ENCODE measurements at regions not wholly inside any gene's neighbourhood (a gene's known extent, or its start where the extent isn't known, plus 50 kb on each side); places are given as distances from the start of the nearest gene placed in this dataset.

DNA sequence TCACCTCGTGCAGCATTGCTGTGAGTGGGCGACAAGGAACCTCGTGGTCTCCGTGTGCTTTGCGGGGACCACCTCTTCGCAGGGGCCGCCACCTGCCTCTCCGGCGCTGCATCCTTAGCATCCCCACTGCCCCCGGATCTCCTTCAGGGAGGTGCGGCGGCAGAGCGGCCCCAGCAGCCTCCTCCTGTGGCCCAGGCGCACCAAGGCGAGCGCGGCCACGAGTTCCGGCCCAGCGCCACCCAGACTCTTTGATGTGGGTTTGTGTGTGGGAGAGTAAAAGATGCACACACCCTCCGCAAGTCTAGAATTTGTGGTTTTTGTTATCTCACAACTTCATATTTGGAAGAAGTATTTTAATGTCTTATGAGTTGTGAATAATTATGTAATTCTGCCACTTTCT, 118.8 kb upstream of the DIO3 start:
- no peak overlapping the region for H3K27ac ChIP-seq
- no peak for TF ChIP-seq ZFX (IDR thresholded peaks at IDR 0.05)
- TF ChIP-seq, protein P1, sequence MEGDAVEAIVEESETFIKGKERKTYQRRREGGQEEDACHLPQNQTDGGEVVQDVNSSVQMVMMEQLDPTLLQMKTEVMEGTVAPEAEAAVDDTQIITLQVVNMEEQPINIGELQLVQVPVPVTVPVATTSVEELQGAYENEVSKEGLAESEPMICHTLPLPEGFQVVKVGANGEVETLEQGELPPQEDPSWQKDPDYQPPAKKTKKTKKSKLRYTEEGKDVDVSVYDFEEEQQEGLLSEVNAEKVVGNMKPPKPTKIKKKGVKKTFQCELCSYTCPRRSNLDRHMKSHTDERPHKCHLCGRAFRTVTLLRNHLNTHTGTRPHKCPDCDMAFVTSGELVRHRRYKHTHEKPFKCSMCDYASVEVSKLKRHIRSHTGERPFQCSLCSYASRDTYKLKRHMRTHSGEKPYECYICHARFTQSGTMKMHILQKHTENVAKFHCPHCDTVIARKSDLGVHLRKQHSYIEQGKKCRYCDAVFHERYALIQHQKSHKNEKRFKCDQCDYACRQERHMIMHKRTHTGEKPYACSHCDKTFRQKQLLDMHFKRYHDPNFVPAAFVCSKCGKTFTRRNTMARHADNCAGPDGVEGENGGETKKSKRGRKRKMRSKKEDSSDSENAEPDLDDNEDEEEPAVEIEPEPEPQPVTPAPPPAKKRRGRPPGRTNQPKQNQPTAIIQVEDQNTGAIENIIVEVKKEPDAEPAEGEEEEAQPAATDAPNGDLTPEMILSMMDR (conservative IDR thresholded peaks at IDR 0.05) = no peak

DNA sequence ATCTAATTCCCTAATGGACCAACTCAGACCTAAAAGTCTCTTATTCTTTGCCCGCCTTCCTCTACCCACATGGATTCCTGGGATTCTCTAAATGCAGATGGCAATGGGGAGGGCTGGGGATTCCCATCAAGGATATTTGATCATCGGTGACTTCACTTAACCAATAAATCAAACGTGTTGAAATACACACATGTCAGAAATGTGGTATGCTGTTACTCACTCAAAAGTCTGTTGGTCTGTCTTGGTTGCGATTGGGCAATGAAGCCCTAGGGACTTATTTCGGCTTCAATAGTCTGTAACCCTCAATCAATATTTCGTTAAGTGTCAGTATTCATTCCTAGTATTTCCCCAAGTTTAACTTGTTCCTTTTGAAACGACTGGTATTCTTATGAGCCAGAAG, 117.2 kb upstream of the DIO3 start:
- no peak overlapping the region for H3K27ac ChIP-seq
- no peak for TF ChIP-seq ZFX (IDR thresholded peaks at IDR 0.05)
- TF ChIP-seq, protein P1 (conservative IDR thresholded peaks at IDR 0.05) = no peak

DNA sequence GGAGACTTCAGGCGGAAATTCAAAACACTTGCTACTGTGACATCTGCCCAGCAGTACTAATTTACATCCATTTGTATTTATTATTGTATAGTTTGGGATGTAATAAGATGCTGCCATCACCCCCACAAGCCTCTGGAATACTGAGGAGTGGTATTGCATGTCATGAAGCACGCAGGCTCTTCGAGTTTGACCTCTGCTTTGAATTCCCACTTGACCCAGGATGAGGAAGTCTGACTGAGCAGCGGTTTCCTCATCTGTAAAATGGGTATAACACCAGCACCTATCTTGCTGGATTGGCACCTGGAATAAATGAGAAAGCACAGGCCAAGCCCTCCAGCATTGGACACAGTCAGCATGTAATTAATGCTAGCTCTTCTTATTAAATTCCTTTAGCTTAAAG, 116.0 kb upstream of the DIO3 start:
- no peak for TF ChIP-seq ZFX (IDR thresholded peaks at IDR 0.05)
- TF ChIP-seq, protein P1 (conservative IDR thresholded peaks at IDR 0.05) = no peak
- no peak overlapping the region for H3K27ac ChIP-seq

DNA sequence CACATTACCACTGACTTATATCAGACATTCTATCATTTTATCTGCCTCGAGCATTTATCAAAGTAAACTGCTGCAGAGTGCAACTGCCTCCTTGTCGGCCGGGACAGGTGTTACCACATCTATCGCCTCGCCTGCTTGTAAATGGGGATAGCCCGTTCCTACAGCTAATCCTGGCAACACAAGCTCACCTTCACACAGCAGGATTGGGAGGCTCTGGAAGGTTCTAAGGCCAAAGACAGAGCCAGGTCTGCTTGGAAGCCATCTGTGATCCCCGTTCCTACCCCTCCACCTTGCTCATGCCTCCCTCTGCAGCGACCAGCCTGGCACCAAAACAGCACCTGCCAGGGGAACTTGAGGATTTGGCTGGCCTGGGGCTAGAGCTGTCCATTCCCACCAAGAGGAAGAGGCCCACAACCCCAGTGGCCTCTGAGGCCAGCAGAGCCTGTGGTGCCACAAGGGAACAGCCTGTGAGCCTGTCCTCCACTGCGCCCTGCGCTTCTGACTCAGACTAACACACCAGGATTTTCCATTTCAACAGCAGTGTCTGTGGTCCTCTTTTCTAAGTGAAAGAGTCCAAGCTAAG, 114.8 kb upstream of the DIO3 start:
- no peak overlapping the region for H3K27ac ChIP-seq

DNA sequence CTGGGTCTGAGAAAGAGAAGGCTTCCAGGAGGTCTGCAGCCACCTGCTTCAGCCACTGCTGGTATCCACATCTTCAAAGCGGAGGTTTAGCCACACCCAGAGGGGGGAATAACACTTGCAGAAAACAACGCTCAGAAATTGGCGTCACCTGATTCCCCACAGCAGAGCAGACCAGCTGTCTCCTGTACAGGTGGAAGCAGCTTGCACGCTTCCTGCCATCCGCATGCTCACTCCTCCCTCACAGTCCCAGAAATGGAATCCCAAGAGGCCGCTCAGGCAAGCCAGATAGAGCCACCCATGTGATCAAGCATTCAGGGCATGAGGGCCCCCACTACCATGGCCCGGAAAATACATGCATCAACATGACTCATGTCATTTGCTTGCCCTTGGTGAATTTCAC, 112.2 kb upstream of the DIO3 start:
- H3K27ac ChIP-seq = no peak overlapping the region
- no peak for TF ChIP-seq ZFX (IDR thresholded peaks at IDR 0.05)
- TF ChIP-seq, protein P1 (conservative IDR thresholded peaks at IDR 0.05) = no peak

More for the DNA sequence above, 114.8 kb upstream of the DIO3 start:
- TF ChIP-seq ZFX (IDR thresholded peaks at IDR 0.05) = no peak
- TF ChIP-seq, protein P1 (conservative IDR thresholded peaks at IDR 0.05) = no peak

DNA sequence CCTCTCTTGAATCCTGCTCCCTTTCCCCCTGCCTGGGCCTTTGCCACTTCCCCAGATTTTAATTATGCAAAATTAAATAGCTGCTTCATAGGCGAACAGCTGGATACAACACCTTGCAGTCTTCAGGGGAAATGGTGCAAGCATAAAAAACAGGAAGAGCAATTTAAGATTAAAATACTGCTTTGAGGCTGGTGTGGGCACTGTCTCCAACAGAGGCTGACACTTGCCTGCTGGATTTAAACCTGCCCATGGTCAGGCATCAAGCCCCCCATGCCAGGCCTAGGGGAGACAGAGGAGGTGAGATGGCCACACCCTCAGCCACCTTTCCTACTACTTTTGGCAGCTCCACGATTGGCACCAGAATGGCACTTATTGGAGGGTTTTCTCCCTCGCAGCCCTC, 110.1 kb upstream of the DIO3 start:
- H3K27ac ChIP-seq = no peak overlapping the region
- no peak for TF ChIP-seq ZFX (IDR thresholded peaks at IDR 0.05)
- TF ChIP-seq, protein P1 (conservative IDR thresholded peaks at IDR 0.05) = no peak

DNA sequence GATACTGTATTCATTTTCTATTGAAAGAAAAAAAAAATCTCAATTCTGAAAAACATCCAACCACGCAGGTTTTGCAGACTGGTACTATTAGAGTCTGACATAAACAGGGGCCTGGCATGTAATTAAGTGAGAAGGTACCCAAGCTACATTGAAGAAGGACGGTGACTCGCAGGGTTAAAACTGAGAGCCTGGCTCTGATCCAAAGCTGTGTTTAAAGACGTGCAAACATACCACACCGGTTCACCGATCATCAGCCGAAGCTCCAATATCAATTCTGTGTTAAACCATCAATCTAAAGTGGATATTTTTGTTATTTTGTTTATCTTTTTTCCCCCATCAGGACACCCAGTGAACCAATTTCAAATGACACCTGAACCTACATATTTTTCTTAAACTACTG, 108.1 kb upstream of the DIO3 start:
- H3K27ac ChIP-seq = no peak overlapping the region
- TF ChIP-seq ZFX (IDR thresholded peaks at IDR 0.05) = no peak
- TF ChIP-seq, protein P1 (conservative IDR thresholded peaks at IDR 0.05) = no peak
